Upper lobe of left lung (tissue), 4 donors: ENCODE measurements at regions not wholly inside any gene's neighbourhood (a gene's known extent, or its start where the extent isn't known, plus 50 kb on each side); places are given as distances from the start of the nearest gene placed in this dataset.

ENCODE experiments used
- CTCF ChIP-seq, 6 experiments: fragments of 450-650 bp in 4 of 6; fragments of 200-600 bp in 2 of 6; sonication (generic) in 2 of 6; IDR thresholded peaks; one replicate each; pipeline ENCODE4 v1.5.1; 2016 to 2019; ENCODE audit warnings: antibody characterized with exemption in 6 of 6
- EP300 ChIP-seq, 4 donors: sonication (generic); formaldehyde crosslinking; IDR thresholded peaks; one replicate each; pipeline ENCODE4 v1.5.1; 2017; ENCODE audit warnings: antibody characterized with exemption in 4 of 4, control low read depth in 2 of 4

DNA sequence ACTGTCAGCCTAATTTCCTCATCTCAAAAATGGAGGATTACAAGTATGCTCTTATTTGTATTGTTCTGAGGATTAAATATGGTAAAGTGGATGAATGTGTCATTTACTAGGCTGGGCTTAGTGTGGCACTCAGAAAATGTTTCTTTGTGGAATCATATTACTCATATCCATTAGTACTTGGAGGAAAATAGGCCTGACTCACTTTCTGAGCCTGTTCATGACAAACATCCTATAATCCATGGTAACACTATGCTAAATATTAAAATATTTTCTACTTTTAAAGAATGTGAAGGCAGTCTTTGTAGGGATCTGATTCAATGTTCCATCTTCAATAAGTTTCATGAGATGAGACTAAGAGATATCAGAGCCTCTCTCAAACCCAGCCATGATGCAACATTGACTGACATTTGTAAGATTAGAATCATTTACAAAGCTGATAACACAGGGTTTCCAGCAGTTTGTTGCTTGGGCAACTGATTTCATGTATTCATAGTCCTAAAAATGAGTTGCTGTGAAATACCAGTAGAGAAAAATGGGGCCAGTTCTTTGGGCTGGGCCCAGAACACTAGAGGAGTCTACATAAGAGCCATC, 1048.5 kb downstream of the NTRK3 start:
- no peak for TF ChIP-seq CTCF (IDR thresholded peaks at IDR 0.05)
- no peak for TF ChIP-seq EP300 (IDR thresholded peaks at IDR 0.05)
